HEK293 (cell line): ENCODE measurements at regions not wholly inside any gene's neighbourhood (a gene's known extent, or its start where the extent isn't known, plus 50 kb on each side); places are given as distances from the start of the nearest gene placed in this dataset.

Experiments
- ZFP41 ChIP-seq: fragments of 450-650 bp; formaldehyde crosslinking; IDR thresholded peaks from 2 replicates; pipeline ENCODE4 v1.5.1; 2016; ENCODE audit warnings: missing biosample characterization, missing genetic modification characterization, borderline replicate concordance
- ZNF114 ChIP-seq: fragments of 450-650 bp; formaldehyde crosslinking; IDR thresholded peaks from 2 replicates; pipeline ENCODE4 v1.5.0; 2017; ENCODE audit warnings: missing biosample characterization, missing genetic modification characterization
- ZNF677 ChIP-seq: fragments of 450-650 bp; IDR thresholded peaks from 2 replicates; pipeline ENCODE4 v1.5.0; 2018; ENCODE audit warnings: missing biosample characterization, mild to moderate bottlenecking, missing genetic modification characterization, moderate library complexity
- TF ChIP-seq, protein P1 (sequence below): fragments of 450-650 bp; IDR thresholded peaks from 2 replicates; pipeline ENCODE4 v1.5.1; 2018; ENCODE audit warnings: missing biosample characterization, missing genetic modification characterization
- TF ChIP-seq, protein P2 (sequence below): fragments of 450-650 bp; formaldehyde crosslinking; IDR thresholded peaks from 2 replicates; pipeline ENCODE4 v1.5.1; 2016; ENCODE audit warnings: missing biosample characterization, missing genetic modification characterization

GRCh38 chr4:71231129-71232055 lies 107.4 kb upstream of the SLC4A4 start:
- TF ChIP-seq, protein P1, sequence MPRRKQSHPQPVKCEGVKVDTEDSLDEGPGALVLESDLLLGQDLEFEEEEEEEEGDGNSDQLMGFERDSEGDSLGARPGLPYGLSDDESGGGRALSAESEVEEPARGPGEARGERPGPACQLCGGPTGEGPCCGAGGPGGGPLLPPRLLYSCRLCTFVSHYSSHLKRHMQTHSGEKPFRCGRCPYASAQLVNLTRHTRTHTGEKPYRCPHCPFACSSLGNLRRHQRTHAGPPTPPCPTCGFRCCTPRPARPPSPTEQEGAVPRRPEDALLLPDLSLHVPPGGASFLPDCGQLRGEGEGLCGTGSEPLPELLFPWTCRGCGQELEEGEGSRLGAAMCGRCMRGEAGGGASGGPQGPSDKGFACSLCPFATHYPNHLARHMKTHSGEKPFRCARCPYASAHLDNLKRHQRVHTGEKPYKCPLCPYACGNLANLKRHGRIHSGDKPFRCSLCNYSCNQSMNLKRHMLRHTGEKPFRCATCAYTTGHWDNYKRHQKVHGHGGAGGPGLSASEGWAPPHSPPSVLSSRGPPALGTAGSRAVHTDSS (tag by site-specific recombination): no peak
- TF ChIP-seq, protein P2, sequence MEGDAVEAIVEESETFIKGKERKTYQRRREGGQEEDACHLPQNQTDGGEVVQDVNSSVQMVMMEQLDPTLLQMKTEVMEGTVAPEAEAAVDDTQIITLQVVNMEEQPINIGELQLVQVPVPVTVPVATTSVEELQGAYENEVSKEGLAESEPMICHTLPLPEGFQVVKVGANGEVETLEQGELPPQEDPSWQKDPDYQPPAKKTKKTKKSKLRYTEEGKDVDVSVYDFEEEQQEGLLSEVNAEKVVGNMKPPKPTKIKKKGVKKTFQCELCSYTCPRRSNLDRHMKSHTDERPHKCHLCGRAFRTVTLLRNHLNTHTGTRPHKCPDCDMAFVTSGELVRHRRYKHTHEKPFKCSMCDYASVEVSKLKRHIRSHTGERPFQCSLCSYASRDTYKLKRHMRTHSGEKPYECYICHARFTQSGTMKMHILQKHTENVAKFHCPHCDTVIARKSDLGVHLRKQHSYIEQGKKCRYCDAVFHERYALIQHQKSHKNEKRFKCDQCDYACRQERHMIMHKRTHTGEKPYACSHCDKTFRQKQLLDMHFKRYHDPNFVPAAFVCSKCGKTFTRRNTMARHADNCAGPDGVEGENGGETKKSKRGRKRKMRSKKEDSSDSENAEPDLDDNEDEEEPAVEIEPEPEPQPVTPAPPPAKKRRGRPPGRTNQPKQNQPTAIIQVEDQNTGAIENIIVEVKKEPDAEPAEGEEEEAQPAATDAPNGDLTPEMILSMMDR (tag by site-specific recombination): no peak
- no peak for TF ChIP-seq ZFP41 (tag by site-specific recombination)
- no peak for TF ChIP-seq ZNF114 (tag by site-specific recombination)
- no peak for TF ChIP-seq ZNF677 (tag by site-specific recombination)
